Kidney (tissue), 13 donors: ENCODE measurements at regions not wholly inside any gene's neighbourhood (a gene's known extent, or its start where the extent isn't known, plus 50 kb on each side); places are given as distances from the start of the nearest gene placed in this dataset.
A peak's percentile ranks its signal among the peaks of the same experiment; 100 is the strongest.

Source experiments
- DNase-seq, 5 donors: peaks; one replicate each; pipeline ENCODE4 v3.0.0-alpha.2; 2013 to 2020
- FAIRE-seq: peaks from 2 replicates; lab custom pipeline; 2012; peaks lifted over from hg19 to GRCh38; lab: Jason Lieb, UNC
- H3K27ac ChIP-seq, 2 donors: one replicate each; pipeline ENCODE4 v1.7.0; 2013; ENCODE audit warnings: low read depth in 2 of 2, low read length in 2 of 2, inconsistent platforms in 1 of 2
- H3K27me3 ChIP-seq: one replicate; pipeline ENCODE4 v1.7.1; 2013; ENCODE audit warnings: low read length, inconsistent platforms; ENCODE audit not compliant: control insufficient read depth, insufficient read depth
- H3K36me3 ChIP-seq, 3 donors: one replicate each; pipeline versions ENCODE4 v1.7.0 to v1.7.1; 2013; ENCODE audit warnings: low read length in 3 of 3, control low read depth in 1 of 3, inconsistent platforms in 1 of 3; ENCODE audit not compliant: insufficient read depth in 3 of 3, control insufficient read depth in 2 of 3
- H3K4me1 ChIP-seq, 3 donors: one replicate each; pipeline versions ENCODE4 v1.7.0 to v1.7.1; 2013; ENCODE audit warnings: low read length in 3 of 3, inconsistent platforms in 1 of 3, low read depth in 1 of 3; ENCODE audit not compliant: control insufficient read depth in 2 of 3, insufficient read depth in 2 of 3
- H3K4me3 ChIP-seq, 3 donors: one replicate each; pipeline versions ENCODE4 v1.7.0 to v1.8.1; 2013; ENCODE audit warnings: low read length in 3 of 3, control low read depth in 1 of 3, inconsistent platforms in 1 of 3
- H3K9ac ChIP-seq, 3 donors: one replicate each; pipeline versions ENCODE4 v1.7.0 to v1.7.1; 2013; ENCODE audit warnings: low read length in 3 of 3, control low read depth in 1 of 3, inconsistent platforms in 1 of 3
- H3K9me3 ChIP-seq, 3 donors: one replicate each; pipeline versions ENCODE4 v1.7.0 to v1.7.1; 2013; ENCODE audit warnings: low read length in 3 of 3, control low read depth in 1 of 3, inconsistent platforms in 1 of 3; ENCODE audit not compliant: control insufficient read depth in 2 of 3, insufficient read depth in 1 of 3
- intact Hi-C: fragments of 100-400 bp; cut with DNase I; formaldehyde crosslinking; loops from one replicate; pipeline ENCODE4 v1.11.1; 2022
- TF ChIP-seq, protein P1 (sequence below): IDR thresholded peaks from 3 replicates; pipeline ENCODE4 v1.5.1; 2012; ENCODE audit warnings: mild to moderate bottlenecking, moderate library complexity, borderline replicate concordance; ENCODE audit not compliant: insufficient read depth; ENCODE audit errors: extremely low read depth
- donor health status: control.
- donor health status: control.
- donor health status: control.
- donor health status: control.
- donor health status: control.
- donor health status: DM: yes; HTN: yes; CAD: no.
- donor health status: Normal renal cell carcinoma (clear cell type).

DNA sequence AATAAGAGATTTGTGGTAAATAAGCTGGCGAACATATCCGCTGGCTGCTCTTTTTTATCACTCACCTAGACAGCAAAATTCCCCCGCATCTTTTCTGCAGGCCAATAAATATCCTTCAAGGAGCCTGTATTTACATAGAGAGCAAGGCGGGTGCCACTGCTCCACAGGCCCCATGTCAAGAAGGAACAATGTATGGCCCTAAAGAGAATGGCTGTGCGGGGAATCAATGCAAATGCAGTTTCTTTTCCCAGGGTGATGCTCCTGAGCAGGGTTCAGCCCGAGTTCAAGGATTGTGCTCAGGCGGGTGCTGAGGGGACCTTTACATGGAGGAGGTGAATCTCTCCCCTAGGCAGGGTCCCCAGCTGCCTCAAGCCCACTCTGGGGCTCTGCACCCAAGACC is 494.2 kb upstream of the ZMIZ1 start:
- TF ChIP-seq, protein P1, sequence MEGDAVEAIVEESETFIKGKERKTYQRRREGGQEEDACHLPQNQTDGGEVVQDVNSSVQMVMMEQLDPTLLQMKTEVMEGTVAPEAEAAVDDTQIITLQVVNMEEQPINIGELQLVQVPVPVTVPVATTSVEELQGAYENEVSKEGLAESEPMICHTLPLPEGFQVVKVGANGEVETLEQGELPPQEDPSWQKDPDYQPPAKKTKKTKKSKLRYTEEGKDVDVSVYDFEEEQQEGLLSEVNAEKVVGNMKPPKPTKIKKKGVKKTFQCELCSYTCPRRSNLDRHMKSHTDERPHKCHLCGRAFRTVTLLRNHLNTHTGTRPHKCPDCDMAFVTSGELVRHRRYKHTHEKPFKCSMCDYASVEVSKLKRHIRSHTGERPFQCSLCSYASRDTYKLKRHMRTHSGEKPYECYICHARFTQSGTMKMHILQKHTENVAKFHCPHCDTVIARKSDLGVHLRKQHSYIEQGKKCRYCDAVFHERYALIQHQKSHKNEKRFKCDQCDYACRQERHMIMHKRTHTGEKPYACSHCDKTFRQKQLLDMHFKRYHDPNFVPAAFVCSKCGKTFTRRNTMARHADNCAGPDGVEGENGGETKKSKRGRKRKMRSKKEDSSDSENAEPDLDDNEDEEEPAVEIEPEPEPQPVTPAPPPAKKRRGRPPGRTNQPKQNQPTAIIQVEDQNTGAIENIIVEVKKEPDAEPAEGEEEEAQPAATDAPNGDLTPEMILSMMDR, result no peak
- H3K27me3 ChIP-seq, result no peaks in the 10 kb centered on the region
- FAIRE-seq, result no peak
- peak in 1 of 5 donors; percentile 19 for DNase-seq
- intact Hi-C loops, result no loop called here
- H3K9me3 ChIP-seq, result no peaks in the 10 kb centered on the region
- no peak overlapping the region for H3K4me3 ChIP-seq
- no peaks in the 10 kb centered on the region for H3K36me3 ChIP-seq
- H3K9ac ChIP-seq, result no peak overlapping the region
- no peak overlapping the region for H3K27ac ChIP-seq
- H3K4me1 ChIP-seq, result peaks cover 0 to 5% (median 0%) of the 10 kb centered on the region in 3 donors

GRCh38 chr10:78575400-78575799 is 493.4 kb upstream of the ZMIZ1 start:
- Histone ChIP-seq H3K36me3 (no peaks in the 10 kb centered on the region), H3K27ac (no peak overlapping the region), H3K27me3 (no peaks in the 10 kb centered on the region), H3K9me3 (no peaks in the 10 kb centered on the region), H3K4me3 (no peak overlapping the region), H3K4me1 (peaks cover 0 to 5% (median 0%) of the 10 kb centered on the region in 3 donors), H3K9ac (no peak overlapping the region)
- intact Hi-C loops, result no loop called here
- TF ChIP-seq, protein P1, result no peak
- DNase-seq, result peak in 1 of 5 donors; percentile 18
- no peak for FAIRE-seq

DNA sequence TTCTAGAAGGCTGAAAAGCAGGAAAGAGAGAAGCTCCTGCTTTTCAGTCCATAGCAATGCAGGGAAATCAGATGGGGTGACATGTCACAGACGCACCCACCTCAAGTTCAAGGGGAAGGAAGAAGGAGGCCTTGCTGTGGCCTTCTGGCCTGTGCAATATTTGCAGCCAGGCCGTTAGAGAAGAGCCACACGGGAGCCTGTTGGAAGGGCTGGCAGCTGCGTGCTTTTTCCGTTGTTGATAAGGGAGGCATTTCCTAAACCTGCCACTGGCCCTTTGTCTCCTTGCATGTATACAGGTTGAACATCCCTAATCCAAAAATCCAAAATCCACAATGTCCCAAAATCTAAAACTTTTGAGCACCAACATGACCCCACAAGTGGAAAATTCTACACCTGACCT is 492.5 kb upstream of the ZMIZ1 start:
- Histone ChIP-seq H3K27ac (no peak overlapping the region), H3K9ac (no peak overlapping the region), H3K4me3 (no peak overlapping the region), H3K4me1 (peaks cover 0 to 5% (median 0%) of the 10 kb centered on the region in 3 donors), H3K9me3 (no peaks in the 10 kb centered on the region), H3K27me3 (no peaks in the 10 kb centered on the region), H3K36me3 (no peaks in the 10 kb centered on the region)
- DNase-seq, result peak in 1 of 5 donors; percentile 12
- intact Hi-C loops, result no loop called here
- TF ChIP-seq, protein P1, result no peak
- FAIRE-seq, result no peak

DNA sequence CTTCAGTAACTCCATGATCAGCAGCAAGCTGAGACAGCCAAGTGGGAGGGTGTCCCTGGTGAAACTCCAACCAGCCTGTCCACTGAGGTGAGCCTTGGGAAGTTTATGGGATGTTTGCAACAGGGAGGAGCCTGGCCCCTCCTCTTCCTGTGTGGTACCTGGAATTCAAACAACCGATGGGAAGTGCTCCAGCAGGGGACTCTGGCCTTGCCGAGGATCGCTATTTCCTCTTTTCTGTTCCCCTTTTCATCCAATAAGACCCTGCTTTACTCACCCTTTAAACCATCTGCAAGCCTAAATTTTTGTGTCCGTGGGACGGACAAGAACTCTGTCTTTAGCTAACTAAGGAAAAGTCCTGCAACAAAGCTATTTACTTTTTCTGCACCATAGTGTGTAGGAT is 491.1 kb upstream of the ZMIZ1 start:
- Histone ChIP-seq H3K4me1 (peaks cover 0 to 5% (median 0%) of the 10 kb centered on the region in 3 donors), H3K36me3 (no peaks in the 10 kb centered on the region), H3K9me3 (no peaks in the 10 kb centered on the region), H3K4me3 (no peak overlapping the region), H3K9ac (no peak overlapping the region), H3K27me3 (no peaks in the 10 kb centered on the region), H3K27ac (no peak overlapping the region)
- intact Hi-C loops, result no loop called here
- TF ChIP-seq, protein P1, result no peak
- DNase-seq, result peak in 2 of 5 donors; percentile 39
- no peak for FAIRE-seq
